Ovary (tissue), 3 donors: ENCODE measurements at regions not wholly inside any gene's neighbourhood (a gene's known extent, or its start where the extent isn't known, plus 50 kb on each side); places are given as distances from the start of the nearest gene placed in this dataset.

Source experiments
- EP300 ChIP-seq: sonication (generic); formaldehyde crosslinking; IDR thresholded peaks from one replicate; pipeline ENCODE4 v1.6.1; 2017; ENCODE audit warnings: antibody characterized with exemption
- POLR2A ChIP-seq: fragments of 450-650 bp; IDR thresholded peaks from one replicate; pipeline ENCODE4 v1.6.1; 2017; ENCODE audit warnings: antibody characterized with exemption, mild to moderate bottlenecking, moderate library complexity
- TF ChIP-seq, protein P1 (sequence below), 3 donors: fragments of 450-650 bp in 2 of 3; fragments of 200-600 bp in 1 of 3; IDR thresholded peaks; one replicate each; pipeline versions ENCODE4 v1.5.1 to v1.8.0; 2016 to 2022; ENCODE audit warnings: antibody characterized with exemption in 3 of 3, mild to moderate bottlenecking in 1 of 3
- donor health status: DM: no; HTN: no; CAD: no.

GRCh38 chr21:22314963-22315362, 1316.8 kb downstream of the NCAM2 start:
- TF ChIP-seq, protein P1, sequence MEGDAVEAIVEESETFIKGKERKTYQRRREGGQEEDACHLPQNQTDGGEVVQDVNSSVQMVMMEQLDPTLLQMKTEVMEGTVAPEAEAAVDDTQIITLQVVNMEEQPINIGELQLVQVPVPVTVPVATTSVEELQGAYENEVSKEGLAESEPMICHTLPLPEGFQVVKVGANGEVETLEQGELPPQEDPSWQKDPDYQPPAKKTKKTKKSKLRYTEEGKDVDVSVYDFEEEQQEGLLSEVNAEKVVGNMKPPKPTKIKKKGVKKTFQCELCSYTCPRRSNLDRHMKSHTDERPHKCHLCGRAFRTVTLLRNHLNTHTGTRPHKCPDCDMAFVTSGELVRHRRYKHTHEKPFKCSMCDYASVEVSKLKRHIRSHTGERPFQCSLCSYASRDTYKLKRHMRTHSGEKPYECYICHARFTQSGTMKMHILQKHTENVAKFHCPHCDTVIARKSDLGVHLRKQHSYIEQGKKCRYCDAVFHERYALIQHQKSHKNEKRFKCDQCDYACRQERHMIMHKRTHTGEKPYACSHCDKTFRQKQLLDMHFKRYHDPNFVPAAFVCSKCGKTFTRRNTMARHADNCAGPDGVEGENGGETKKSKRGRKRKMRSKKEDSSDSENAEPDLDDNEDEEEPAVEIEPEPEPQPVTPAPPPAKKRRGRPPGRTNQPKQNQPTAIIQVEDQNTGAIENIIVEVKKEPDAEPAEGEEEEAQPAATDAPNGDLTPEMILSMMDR (IDR thresholded peaks at IDR 0.05): no peak
- TF ChIP-seq POLR2A (no peak), EP300 (no peak)
